ENCODE measurements at regions not wholly inside any gene's neighbourhood (a gene's known extent, or its start where the extent isn't known, plus 50 kb on each side); places are given as distances from the start of the nearest gene placed in this dataset.

DNA sequence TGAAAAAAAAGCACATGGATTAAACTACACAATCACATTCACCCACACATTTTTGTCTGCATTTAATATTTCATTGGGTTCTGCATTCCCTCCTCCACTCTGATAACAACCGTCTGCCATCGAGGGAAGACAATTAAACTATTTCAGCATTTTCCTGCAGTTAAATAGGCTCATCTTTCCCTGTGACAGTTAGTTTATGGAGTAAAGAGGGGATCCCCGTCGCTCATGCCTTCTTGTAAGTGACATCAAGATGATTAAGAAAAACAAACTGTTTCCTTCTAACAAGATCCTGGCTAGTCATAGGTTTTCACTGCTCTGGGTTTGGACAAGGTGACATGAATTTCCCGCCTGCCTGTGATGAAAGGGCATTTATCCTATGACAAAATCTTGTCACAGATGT is 98.0 kb upstream of the DYNLRB2 start:
- no peak for TF ChIP-seq POLR2AphosphoS5 (IDR thresholded peaks at IDR 0.05; ENCODE audit: borderline replicate concordance, low read depth, low read length)
- no peak for TF ChIP-seq EZH2 (IDR thresholded peaks at IDR 0.05)
